Coronary artery (tissue), 2 donors: ENCODE measurements at regions not wholly inside any gene's neighbourhood (a gene's known extent, or its start where the extent isn't known, plus 50 kb on each side); places are given as distances from the start of the nearest gene placed in this dataset.

ENCODE experiments used
- DNase-seq: peaks from one replicate; pipeline ENCODE4 v3.0.0-alpha.2; 2017; ENCODE audit warnings: low spot score
- H3K27ac ChIP-seq, 2 donors: fragments of 200-600 bp; sonication (generic); one replicate each; pipeline ENCODE4 v1.5.1; 2016 to 2019
- H3K4me3 ChIP-seq: fragments of 200-600 bp; sonication (generic); 2 replicates; pipeline ENCODE4 v1.5.1; 2016; ENCODE audit warnings: mild to moderate bottlenecking, moderate library complexity
- CTCF ChIP-seq: fragments of 200-600 bp; sonication (generic); IDR thresholded peaks from one replicate; pipeline ENCODE4 v1.5.1; 2019; ENCODE audit warnings: antibody characterized with exemption

DNA sequence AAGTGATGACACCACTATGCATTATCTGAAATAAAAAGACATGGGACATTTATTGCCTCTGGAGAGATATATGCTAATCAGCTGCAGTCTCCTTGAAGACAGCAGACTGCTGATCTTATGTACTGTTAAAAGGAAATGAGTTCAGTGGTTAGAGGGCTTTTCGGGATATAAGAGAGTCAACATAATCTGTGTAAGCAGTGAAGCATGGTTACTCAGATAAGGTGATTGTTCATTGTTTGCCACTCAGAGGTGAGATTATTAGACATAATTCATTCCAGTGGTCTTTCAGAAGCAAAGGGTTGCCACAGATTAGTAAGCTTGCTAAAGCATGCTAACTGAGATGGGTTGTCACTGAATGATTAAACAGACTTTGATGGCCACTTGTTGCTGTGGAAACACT is 1450.7 kb upstream of the ADGRB3 start:
- H3K27ac ChIP-seq: no peak overlapping the region
- no peak for TF ChIP-seq CTCF
- DNase-seq: no peak
- H3K4me3 ChIP-seq: no peak overlapping the region

- Histone ChIP-seq H3K4me3 (no peak overlapping the region), H3K27ac (no peak overlapping the region)
- no peak for TF ChIP-seq CTCF
- no peak for DNase-seq
These were observed 1460.0 kb upstream of the ADGRB3 start for GRCh38 chr6:67175101-67175500.

- Histone ChIP-seq H3K4me3 (no peak overlapping the region), H3K27ac (no peak overlapping the region)
- TF ChIP-seq CTCF: no peak
- DNase-seq: no peak
These were observed 1458.6 kb upstream of the EYS start for GRCh38 chr6:67165606-67166005.

DNA sequence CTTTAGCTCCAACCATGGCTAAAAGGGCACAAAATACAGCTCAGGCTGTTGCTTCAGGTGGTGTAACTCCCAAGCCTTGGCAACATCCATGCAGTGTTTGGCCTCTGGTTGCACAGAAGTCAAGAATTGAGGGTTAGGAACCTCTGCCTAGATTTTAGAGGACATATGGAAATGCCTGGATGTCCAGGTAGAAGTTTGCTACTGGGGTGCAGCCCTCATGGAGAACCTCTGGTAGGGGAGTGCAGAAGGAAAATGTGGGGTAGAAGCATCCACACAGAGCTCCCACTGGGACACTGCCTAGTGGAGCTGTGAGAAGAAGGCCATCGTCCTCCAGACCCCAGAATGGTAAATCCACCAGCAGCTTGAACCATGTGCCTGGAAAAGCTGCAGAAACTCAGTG is 1453.8 kb upstream of the EYS start:
- TF ChIP-seq CTCF: no peak

GRCh38 chr6:67141005-67141404 is 1434.0 kb upstream of the EYS start:
- TF ChIP-seq CTCF: no peak
- H3K27ac ChIP-seq: no peak overlapping the region

More for the DNA sequence above, 1453.8 kb upstream of the EYS start:
- H3K4me3 ChIP-seq: no peak overlapping the region
- DNase-seq: no peak
- no peak overlapping the region for H3K27ac ChIP-seq

GRCh38 chr6:67133973-67134372 is 1426.9 kb upstream of the EYS start:
- no peak overlapping the region for H3K4me3 ChIP-seq
- no peak for DNase-seq
- TF ChIP-seq CTCF: no peak
- H3K27ac ChIP-seq: no peak overlapping the region

More at GRCh38 chr6:67141005-67141404, 1434.0 kb upstream of the EYS start:
- no peak overlapping the region for H3K4me3 ChIP-seq
- DNase-seq: no peak

GRCh38 chr6:67131827-67132226 is 1424.8 kb upstream of the EYS start:
- DNase-seq: no peak
- Histone ChIP-seq H3K4me3 (no peak overlapping the region), H3K27ac (no peak overlapping the region)
- TF ChIP-seq CTCF: no peak
